GM13976 (cell line): ENCODE measurements at regions not wholly inside any gene's neighbourhood (a gene's known extent, or its start where the extent isn't known, plus 50 kb on each side); places are given as distances from the start of the nearest gene placed in this dataset.
"Not testable (repeated sequence)": the region's sequence is repeated elsewhere in the genome, so short reads cannot be mapped to it uniquely, and the experiment has no call there.

Experiments used
- DNase-seq: peaks from one replicate; pipeline ENCODE4 v3.0.0; 2012; ENCODE audit warnings: low spot score
- in situ Hi-C: fragments of 300-500 bp; cut with MboI; formaldehyde crosslinking; loops from one replicate; pipeline ENCODE4 v1.12.0; 2022; ENCODE audit warnings: low sequenced_read_pairs, mixed read lengths, inconsistent platforms; ENCODE audit not compliant: unreplicated experiment
- TF ChIP-seq, protein P1 (sequence below): IDR thresholded peaks from 2 replicates; pipeline ENCODE4 v1.5.1; 2012; ENCODE audit warnings: borderline replicate concordance, mild to moderate bottlenecking; ENCODE audit not compliant: insufficient read depth; ENCODE audit errors: extremely low read depth, missing control alignments, control extremely low read depth

DNA sequence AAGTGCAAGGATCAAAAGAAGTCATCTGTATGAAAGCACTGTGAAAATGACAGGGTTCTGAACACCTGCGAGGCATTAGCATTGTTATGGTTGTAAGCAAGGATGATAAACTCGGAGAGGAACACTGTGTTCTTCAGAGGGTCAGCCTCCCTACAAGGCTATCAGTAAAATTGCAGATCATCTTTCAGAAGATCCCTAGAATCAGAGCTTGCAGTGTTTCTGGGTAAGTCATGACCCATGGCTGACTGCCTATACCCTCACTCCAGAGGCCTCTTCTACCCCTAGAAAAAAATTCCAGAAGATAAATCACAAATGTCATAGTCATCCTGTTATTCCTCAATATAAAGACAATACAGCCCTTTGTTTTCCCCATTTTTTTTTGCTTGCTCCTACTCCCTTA, 292.6 kb downstream of the DMAC1 start:
- DNase-seq: no peak
- TF ChIP-seq, protein P1, sequence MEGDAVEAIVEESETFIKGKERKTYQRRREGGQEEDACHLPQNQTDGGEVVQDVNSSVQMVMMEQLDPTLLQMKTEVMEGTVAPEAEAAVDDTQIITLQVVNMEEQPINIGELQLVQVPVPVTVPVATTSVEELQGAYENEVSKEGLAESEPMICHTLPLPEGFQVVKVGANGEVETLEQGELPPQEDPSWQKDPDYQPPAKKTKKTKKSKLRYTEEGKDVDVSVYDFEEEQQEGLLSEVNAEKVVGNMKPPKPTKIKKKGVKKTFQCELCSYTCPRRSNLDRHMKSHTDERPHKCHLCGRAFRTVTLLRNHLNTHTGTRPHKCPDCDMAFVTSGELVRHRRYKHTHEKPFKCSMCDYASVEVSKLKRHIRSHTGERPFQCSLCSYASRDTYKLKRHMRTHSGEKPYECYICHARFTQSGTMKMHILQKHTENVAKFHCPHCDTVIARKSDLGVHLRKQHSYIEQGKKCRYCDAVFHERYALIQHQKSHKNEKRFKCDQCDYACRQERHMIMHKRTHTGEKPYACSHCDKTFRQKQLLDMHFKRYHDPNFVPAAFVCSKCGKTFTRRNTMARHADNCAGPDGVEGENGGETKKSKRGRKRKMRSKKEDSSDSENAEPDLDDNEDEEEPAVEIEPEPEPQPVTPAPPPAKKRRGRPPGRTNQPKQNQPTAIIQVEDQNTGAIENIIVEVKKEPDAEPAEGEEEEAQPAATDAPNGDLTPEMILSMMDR: no peak
- in situ Hi-C loops: no loop called here

DNA sequence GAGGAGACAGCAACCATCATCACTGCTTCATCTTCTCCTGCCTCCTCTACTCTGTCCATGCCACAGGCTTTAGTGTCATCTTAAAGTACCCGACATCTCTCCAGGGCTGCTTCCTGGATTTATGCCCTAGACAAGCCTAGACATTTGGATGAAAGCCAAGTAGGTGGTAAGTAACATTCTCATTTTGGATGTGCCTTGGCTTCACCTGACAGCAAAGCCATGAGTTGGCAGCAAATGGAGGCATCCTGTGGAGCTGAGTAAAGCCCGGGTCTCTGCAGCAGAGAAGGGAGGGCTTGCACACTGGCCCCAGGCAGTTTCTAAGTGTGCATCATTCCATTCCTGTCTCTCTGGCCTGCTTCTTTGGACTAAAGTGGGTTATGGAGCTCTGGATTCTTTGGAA, 299.1 kb downstream of the DMAC1 start:
- no peak for DNase-seq
- TF ChIP-seq, protein P1: no peak
- in situ Hi-C loops: no loop called here

DNA sequence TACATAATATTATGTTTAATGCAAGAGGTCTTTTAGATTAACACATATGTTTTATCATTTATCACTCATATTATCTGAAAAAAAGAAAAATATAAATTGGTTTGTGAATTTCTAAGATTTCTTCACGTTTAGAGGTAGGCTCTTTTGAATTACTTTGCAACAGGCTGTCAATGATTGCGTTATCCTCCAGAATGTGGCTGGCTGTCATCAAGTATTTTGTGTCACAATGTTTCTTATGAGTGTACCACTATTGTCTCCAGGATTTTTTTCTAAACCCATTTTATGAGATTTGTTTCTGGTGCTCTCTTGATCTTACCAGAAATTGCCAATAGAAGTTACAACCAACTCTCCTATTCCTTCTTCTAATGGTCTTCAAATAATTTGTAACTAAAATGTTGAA, 307.9 kb downstream of the DMAC1 start:
- TF ChIP-seq, protein P1: no peak
- DNase-seq: no peak
- in situ Hi-C loops: no loop called here

DNA sequence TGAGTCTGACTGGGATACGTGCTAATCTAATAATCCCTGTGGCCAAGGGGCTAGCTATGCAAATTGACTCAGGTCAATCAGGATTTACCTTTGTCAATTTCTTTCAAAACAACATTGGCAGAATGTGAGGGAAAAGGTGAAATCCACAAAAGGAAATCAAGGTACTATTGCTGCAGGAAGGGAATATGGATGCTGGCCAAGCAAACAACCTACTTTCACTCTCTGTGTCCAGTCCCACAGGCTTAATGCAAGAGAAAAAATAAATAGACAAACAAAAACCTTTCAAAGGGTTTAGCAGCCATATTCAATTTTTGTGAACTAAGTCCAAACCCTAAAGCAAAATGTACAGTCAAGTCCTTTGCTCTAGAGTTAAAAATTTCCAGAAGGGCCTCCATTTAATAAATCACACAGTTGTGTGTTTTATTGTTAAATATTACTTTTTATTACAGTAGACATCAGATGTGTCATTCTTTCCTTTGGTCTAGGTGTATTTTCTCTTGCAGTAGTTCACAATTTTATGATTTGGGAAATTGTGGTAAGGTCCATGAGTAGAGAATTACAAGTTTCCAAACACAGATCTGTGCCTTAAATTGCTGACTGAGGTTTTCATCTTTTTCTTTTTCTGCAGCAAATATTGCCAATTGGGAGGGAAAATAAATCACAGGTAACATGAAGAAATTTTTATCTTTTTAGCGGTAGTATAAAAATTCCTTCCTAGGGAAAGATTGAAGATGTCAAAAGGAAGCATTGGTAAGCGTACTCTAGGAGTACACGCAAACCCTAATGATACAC, 309.1 kb downstream of the DMAC1 start:
- TF ChIP-seq, protein P1: no peak
- in situ Hi-C loops: no loop called here
- no peak for DNase-seq

DNA sequence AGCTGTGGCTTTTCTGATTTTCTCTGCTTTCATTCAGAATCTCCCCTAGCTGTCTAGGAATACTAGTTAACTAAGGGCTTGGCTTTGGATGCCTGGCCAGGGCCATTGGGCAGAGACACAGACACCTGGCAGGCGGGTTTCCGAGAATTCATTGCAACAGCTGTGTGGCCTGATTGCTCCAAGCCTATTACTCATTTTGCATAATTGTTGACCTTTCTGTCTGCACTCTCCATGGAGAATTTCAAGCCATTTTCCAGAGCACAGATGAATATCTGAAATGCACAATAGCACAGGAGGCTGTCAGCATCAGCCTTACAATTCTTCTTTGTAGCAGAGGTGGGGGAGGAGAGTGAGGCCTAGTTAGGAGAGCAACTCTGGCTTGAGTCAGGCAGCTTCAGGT, 310.5 kb downstream of the DMAC1 start:
- no peak for DNase-seq
- in situ Hi-C loops: no loop called here
- TF ChIP-seq, protein P1: no peak

DNA sequence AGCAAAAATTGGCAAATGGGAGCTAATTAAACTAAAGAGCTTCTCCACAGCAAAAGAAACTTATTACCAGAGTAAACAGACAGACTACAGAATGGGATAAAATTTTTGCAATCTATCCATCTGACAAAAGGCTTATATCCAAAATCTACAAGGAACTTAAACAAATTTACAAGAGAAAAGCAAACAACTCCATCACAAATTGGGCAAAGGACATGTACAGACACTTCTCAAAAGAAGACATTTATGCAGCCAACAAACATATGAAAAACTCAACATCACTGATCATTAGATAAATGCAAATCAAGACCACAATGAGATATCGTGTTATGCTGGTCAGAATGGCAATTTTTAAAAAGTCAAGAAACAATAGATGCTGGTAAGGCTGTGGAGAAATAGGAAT, 315.6 kb downstream of the DMAC1 start:
- in situ Hi-C loops, DNase-seq: not testable (repeated sequence)

DNA sequence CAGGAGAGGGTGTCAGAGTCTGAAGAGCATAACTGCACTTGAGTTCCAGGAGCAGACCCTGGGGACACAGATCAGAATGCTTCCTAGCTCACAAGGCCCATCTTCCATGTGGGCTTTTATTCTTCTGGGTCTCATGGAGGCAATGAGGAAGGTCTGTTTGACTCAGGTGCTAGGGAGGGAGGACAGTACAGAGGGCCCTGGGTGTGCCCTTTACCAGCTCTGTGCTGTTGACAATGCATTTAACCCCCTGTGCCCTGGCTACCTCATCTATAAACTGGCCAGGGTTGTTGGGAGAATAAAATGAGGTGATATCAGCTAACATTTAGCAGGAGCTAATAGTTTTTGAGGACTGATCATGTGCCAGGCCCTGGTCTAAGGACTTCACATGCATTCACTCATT, 318.0 kb downstream of the DMAC1 start:
- TF ChIP-seq, protein P1: no peak
- in situ Hi-C loops: no loop called here
- DNase-seq: no peak
